ENCODE measurements at regions not wholly inside any gene's neighbourhood (a gene's known extent, or its start where the extent isn't known, plus 50 kb on each side); places are given as distances from the start of the nearest gene placed in this dataset.
"Not testable (repeated sequence)": the region's sequence is repeated elsewhere in the genome, so short reads cannot be mapped to it uniquely, and the experiment has no call there.

GRCh38 chr6:141877275-141877983 lies 255.3 kb upstream of the GJE1 start:
- DNase-seq = no peak

GRCh38 chr6:141874930-141875602 lies 257.7 kb upstream of the GJE1 start:
- DNase-seq = peak; percentile 9

GRCh38 chr6:141869509-141869908 lies 263.2 kb upstream of the GJE1 start:
- DNase-seq = not testable (repeated sequence)

GRCh38 chr6:141867767-141868166 lies 265.0 kb upstream of the GJE1 start:
- no peak for DNase-seq

GRCh38 chr6:141866731-141867497 lies 265.8 kb upstream of the GJE1 start:
- DNase-seq = no peak

- DNase-seq = no peak
Observed at GRCh38 chr6:141851063-141851462, 281.7 kb upstream of the GJE1 start.

GRCh38 chr6:141848029-141848890 lies 284.5 kb upstream of the GJE1 start:
- DNase-seq = peak; percentile 38

- DNase-seq = no peak
Observed at GRCh38 chr6:141846639-141847038, 286.1 kb upstream of the GJE1 start.

- no peak for DNase-seq
Observed at GRCh38 chr6:141843178-141843834, 289.4 kb upstream of the GJE1 start.

GRCh38 chr6:141833001-141833655 lies 299.6 kb upstream of the GJE1 start:
- DNase-seq = no peak

- DNase-seq = no peak
Observed at GRCh38 chr6:141830530-141830929, 302.2 kb upstream of the GJE1 start.

- DNase-seq = no peak
Observed at GRCh38 chr6:141829566-141830360, 303.0 kb upstream of the GJE1 start.

GRCh38 chr6:141824350-141824749 lies 308.4 kb upstream of the GJE1 start:
- DNase-seq = no peak

GRCh38 chr6:141815039-141815438 lies 317.7 kb upstream of the GJE1 start:
- DNase-seq = not testable (repeated sequence)

GRCh38 chr6:141809901-141810300 lies 322.8 kb upstream of the GJE1 start:
- DNase-seq = no peak

- DNase-seq = no peak
Observed at GRCh38 chr6:141808662-141809061, 324.1 kb upstream of the GJE1 start.

GRCh38 chr6:141800973-141801372 lies 331.8 kb upstream of the GJE1 start:
- not testable (repeated sequence) for DNase-seq

GRCh38 chr6:141790921-141791320 lies 341.8 kb upstream of the GJE1 start:
- no peak for DNase-seq

GRCh38 chr6:141788096-141788495 lies 344.6 kb upstream of the GJE1 start:
- no peak for DNase-seq

GRCh38 chr6:141783585-141783984 lies 349.1 kb upstream of the GJE1 start:
- DNase-seq = no peak

- DNase-seq = no peak
Observed at GRCh38 chr6:141780296-141780695, 352.4 kb upstream of the GJE1 start.
